Inflammatory macrophage treated with lipopolysaccharide for 4 hours (primary cell): ENCODE measurements at regions not wholly inside any gene's neighbourhood (a gene's known extent, or its start where the extent isn't known, plus 50 kb on each side); places are given as distances from the start of the nearest gene placed in this dataset.

Experiments used
- DNase-seq: peaks from one replicate; pipeline ENCODE4 v3.0.0-alpha.2; 2020

DNA sequence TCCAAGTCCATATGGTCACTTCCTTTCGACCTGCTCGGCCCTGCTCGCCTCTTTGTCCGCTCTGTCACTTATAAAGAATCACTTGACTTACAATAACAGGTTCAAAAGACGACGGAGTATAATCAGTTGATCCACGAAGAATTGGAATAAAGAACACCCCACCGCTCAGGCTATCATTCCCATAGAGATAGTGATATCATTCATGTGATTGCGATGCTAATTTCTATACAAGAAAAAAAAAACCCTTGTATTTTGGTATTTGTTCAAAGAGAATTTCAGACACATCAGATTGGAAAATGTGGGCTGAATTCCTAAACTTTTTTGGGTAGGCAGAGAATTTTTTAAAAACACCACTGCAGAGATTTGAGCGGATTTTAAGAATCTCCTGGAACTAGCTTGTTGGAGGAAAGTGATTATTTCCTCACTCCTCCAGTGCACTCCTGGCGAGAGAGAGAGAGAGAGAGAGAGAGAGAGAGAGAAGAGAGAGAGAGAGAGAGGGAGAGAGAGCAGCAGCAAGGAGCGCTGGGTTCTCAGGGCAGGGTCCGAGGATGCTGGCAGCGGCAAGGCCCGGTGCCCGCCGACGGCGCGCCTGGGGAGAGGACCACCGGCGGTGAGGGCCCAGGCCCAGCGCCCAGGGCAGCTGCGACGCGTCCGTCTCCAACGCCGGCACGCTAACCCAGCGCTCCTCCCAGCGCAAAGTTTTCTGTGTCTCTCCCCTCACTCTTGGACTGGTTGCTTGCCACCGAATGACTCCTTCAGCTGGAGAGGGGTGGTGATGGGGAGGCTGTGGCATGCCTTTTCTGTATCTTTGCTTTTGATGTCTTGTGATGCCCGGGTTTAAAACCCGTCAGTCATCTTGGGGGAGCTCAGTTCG is 149.0 kb upstream of the ZNF536 start:
- DNase-seq: no peak

DNA sequence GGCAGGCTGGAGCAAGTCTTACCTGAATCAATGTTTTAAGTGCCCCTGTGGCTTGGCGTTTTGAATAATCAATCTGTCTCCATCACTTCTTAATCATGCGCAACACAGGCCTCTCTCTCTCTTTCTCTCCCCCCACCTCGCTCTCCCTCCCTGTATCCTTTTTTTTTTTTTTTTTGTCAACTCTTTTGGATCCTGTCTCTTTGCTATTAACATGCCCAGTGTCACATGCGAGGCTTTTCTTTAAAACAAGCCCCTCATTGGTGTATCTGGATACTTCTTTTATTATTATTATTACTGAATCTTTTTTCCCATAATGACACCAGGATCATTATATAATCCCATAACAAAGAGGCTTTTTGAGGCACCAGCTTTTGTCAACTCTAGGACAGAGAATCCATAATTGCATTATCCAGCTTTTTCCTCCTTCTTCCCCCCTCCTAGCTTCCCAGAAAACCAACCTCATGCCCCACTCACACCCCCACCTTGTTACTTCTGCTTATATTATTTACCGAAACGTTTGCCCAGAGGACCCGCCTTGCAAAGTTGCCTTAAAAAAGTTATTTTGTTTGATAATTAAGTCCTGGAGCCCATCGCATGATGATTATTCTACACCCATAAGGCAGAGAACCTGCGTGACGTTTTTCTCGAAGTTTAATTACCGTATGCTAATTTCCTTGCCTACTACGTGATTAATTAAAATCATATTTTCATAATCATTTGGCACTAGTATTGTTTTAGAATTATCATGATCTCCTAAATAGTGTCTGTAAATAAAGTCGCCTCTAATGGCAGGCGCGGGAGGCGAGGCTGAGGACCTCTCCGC is 148.1 kb upstream of the ZNF536 start:
- no peak for DNase-seq

DNA sequence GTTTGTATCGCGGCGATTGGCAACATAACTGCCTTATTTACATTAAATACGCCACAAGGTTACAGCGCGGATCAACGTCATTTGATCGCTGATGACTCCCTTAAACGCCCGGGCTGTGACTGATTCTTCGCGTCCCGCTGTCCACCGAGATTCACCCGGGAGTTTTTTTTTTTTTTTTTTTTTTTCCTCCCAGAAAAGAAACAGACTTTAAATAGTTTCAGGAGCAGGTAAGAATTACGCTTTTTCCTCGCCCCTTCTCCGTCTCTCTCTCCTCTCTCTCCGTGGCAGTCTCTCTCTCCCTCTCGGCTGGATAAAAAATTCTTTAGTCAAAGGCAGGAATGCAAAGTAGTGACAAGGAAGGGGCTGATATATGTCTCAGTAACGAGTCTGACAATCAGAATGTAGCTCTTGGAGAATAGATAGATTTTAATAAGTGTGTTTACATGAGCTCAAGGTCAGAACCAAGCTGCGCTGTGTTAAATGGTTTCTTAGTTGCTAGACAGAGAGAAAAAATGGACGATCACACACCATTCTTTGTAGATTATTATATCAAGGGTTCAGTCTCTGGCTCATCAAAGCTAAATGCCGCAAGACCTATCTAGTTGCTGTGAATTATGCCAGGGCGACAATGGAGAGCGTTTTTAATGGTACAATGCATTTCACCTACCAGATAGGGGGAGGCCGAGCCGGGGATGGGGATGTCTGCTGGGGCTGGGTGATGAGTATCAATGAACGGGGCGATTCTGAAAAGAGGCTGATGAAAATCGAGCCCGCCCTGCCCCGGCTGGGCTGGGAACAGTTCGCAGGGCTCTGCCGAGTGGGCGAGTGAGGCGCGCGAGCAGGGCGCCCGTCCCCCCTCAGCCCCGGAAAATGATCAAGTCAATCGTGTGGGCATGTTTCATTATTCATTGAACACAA is 147.2 kb upstream of the ZNF536 start:
- no peak for DNase-seq

DNA sequence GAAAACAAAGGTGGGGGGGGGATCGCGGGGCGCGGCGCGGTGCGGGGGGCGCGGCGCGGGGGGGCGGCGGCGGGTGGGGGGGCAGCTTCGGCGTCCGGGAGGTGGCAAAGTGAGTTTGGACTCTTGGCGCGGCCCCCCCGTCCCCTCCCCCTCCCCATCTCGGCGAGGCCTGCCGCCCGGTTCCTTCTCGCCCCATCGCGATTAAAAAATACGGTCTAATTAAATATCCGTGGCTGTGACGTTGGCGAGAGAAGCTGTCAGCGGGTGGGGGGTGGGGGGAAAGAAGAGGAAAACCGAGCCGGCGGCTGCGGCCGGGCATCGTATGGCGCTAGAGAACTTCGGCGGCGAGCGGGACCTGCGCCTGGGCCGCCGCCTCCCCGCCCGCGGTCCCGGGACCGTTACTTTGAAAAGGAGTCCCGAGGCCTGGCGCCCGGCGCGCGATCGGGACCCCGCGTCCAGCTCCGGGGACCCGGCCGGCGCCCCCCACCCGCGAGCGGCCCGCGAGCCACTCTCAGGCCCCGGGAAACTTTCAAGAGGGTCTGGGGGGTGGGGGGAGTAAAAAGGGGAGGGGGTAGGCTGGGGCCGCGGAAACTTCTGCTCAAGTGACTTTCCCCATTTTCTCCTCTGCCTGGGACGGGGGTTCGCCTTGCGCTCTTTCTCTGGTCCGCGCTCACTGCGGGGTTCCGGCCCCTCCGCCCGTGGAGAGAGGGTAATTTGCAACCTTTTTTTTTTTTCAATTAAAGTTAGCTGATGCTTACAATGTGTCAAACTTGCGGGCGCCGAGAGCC is 146.3 kb upstream of the ZNF536 start:
- no peak for DNase-seq

DNA sequence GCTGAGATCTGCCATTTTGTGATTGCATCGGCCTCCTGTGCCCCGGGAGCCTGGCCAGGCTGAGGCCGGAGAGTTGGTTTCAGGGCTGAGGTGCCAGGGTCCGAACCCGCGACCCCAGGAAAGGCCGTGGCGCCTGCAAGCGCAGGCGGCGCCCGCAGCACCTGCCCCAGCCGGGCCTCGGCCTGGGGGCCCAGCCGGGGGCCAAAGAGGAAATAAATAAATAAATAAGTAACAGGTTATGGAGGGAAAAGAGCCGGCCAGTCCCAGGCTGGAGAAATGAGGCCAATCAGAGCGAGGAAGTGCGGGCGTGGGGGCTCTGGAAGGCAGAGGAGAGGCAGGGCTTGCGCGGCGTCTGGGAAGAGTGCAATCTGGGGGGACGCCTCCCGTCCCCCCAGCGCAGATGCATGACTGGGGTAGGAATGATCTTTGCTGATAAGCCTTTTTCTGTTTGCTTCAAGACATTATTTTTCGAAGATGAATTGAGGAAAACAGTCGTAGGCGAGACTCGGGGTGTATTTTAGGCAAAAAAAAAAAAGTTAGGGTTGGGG is 145.6 kb upstream of the ZNF536 start:
- DNase-seq: no peak

DNA sequence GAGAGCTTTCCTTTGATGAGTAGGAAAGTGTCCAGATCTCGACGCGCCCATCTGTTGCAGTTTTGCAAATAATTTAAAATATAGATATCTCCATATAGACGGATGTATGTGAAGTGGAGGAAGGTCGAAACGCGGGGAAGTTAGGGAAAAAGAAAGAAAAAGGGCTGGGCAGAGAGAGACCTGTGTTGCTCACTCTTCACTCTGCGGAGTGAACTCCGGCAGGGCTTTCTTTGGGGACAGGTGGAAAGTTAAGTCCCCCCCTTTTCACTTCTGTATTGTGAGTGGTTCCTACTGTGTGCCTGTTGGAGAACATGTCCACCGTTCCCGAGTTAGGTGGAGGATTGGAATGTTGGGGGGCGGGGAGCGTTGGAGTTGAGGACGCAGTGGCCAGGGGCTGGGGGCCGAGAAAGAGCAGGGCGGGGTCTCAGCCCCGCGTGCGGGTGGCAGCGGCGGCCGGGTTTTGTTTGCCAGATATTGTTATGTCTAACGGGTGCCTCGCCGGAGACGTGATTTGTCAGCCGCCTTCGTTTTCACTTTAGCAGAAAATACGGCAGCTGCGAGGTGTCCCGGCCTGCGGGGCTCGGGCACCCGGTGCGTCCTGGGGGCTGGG is 145.1 kb upstream of the ZNF536 start:
- no peak for DNase-seq

DNA sequence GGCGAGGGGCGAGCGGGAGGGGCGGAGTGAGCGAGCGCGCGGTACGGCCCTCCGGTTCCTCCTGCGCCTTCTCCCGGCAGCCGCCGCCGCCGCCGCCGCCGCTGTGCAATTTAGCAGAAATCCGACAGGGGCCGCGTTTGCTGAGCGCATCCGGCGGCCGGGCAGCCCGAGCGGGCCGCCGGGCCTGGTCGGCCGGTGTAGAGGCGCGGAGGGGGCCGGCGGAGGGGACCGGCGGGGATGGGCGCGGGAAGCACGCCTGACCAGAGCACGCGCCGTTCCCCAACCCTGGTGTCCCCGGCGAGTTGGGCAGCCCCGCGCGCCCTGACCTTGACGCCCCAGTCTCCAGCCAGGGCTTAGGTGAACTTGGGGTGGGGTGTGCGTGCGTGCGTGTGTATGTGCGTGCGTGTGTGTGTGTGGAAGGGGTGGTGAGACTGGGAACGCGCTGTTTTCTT is 144.5 kb upstream of the ZNF536 start:
- peak; percentile 47 for DNase-seq

DNA sequence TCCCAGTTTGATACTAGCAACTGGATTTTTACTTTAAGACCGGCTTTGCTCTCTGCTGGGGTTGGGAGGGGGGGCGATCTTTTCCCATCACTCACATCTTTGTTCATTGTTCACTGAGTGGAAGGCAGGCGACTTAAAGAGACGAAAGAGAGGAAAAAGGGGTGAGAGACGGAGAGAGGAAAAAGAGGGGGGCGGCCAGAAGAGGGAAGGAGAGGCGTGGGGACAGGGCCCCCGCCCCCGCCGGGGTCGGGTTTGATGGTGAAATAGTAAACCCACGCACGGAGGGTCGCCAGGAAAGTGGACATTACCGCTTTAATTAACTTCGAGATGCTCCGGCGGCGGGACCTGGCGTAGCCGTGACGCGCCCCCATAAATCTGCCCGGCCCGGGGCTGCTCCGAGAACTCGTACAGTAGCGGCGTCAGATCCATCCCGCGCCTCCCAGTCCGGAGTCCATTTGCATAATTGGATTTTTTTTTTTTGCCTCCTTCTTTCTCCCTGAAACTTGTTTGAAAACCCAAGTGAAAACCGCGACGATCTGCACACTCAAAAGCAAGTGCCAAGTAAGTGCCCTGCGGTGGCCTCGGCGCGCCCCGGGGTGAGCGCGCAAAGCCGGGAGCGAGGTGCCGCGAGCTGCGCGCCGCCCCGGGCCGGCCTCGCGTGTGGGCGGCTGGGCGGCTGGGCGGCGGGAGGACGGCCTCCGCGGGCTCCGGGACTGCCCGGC is 143.9 kb upstream of the ZNF536 start:
- no peak for DNase-seq

DNA sequence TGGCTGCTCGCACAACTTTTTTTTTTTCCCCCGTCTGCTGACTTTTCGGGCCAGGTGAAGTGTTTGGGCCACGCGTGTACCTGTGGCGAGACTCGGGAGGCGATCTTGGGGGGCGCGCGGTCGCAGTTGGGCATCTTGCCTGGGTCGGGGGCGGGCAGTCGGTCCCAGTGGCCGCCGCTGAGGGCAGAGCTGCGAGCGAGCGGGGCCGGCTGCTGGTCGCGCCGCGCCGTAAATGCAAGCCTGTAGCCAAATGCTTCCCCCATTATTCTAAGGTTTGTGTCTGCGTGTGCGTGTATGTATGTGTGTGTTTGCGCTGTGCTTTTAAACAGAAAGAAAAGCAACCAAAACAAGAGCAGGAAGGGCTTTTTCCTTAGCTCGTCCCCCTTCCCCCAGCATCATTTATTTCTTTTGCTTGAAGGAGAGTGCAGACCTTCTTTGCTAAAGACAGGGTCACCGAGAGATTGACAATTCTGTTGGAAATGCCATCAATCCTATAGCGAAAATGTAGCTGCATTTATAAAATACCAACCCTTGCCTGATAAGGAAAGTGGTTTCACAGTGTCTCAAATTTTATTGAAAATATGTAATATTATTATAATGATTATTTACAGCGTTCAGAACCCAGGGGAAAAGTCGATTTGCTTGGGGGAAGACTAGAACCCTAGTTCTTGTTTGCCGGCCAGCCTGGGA is 143.2 kb upstream of the ZNF536 start:
- no peak for DNase-seq

DNA sequence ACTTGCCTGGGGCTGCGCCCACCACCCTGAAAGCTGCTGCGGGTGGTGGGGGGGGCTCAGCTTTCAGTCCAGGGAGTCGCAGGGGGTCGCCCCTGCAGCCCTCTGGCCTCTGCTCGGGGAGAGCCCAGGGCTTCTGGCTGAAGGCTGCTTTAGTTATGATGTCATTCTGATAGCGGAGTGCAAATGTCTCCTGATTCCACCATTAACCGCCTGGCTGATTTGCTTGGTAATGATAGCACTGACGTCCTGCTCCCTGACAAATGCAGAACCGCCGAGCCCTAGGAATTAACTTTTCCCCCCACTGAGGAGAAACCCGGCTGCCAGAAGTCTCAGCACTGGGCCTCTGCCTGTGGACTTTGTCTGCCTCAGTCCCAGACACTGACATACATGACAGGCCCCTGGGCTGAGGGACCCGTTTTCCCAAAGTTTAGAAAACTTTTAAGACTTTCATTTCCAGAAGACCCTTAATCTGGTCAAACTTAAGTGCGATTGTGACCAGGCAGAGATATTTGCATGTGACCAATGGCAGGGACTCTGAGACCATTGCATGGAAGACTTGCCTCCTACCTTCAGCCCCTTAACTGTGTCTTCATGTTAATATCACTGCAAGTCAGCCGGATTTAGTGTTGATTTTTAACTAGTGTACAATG is 142.5 kb upstream of the ZNF536 start:
- no peak for DNase-seq

DNA sequence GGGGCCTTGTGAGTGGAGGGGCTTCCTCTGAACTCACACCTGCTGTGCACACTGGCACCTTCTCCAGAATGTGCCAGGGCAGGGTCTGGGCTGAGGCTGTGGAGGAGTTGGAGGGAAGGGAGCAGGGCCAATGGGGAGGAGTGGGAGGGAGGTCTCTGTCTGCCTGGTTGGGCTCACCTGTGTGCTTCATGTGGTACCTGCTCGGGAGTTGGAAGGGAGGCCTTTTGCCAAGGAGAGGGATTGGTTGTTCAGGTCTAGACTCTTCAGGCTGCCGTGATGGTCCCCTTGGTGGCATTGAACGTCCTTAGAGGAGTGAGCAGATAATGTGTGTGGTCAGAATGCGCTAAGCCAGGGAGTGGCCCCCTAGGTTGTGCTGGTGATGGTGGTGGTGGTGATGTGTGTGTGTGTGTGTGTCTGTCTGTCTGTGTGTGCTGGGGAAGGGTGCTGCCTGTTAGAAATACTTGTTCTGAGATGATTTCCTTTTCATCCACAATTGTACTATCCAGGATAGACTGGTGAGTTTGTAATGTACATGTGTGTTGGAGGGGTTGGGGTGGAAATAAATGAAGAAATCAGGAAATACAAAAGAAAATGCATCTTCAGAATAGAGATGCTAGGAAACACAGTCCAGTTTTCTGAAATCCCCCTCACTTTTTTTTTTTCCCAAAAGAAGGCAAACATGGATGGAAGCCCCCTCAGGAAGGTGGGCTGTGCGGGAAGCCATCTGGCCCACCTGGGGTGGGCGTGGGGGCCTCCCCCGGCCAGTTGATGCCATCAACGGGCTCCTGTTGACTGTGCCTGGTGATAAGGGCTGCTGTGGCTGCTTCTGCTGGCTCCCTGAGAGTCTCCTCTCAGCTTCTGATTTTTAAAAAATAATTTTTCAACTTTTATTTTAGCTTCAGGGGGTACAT is 140.5 kb upstream of the ZNF536 start:
- DNase-seq: no peak

DNA sequence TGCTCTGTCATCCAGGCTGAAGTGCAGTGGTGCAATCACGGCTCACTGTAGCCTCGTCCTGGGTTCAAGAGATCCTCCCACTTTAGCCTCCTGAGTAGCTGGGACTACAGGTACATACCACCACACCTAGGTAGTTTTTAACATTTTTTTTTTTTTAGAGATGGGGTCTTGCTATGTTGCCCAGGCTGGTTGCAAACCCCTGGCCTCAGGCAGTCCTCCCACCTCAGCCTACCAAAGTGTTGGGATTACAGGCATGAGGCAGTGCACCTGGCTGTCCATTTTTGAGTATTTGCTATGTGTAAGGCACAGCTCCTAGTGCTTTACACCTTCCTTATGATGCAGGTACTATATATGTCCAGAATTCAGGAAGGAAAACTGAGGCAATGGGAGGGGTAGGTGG is 138.8 kb upstream of the ZNF536 start:
- DNase-seq: no peak

DNA sequence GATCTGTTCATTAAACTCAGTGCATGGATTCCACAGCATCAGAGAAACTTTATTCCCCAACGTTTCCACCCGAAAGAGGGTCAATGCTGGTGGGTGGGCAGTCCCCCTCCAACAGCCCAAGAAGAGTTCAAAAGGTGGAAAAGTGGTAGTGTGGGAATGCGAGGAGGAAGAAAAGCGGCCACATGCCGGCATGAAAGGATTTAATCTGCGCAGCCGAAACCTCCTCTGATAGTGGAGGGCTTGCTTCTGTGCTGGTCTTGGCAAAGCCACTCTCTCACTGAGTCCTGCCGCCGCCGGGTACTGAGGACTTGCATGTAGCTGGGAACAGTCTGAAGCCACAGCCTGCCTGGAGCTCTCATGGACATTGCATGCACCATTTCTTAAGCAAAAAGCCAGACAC is 136.2 kb upstream of the ZNF536 start:
- DNase-seq: no peak

DNA sequence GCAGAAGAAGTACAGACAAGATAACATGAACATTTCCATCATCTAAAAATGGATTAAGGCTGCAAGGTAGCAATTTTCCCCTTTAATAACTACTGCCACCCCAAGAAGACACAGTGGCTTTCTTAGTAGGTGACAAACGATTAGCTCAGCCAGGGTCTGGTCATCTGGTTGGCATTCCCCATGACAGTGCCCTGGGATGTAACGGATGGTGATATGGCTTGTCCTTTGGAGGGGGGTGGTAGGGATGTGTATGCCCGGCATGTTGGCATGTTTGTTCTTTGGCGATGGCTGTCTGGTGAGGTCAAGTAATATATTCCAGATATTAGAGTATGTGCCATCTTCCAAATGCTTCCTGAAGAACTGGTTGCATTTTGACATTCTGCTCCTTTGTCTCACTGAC is 135.6 kb upstream of the ZNF536 start:
- DNase-seq: no peak

DNA sequence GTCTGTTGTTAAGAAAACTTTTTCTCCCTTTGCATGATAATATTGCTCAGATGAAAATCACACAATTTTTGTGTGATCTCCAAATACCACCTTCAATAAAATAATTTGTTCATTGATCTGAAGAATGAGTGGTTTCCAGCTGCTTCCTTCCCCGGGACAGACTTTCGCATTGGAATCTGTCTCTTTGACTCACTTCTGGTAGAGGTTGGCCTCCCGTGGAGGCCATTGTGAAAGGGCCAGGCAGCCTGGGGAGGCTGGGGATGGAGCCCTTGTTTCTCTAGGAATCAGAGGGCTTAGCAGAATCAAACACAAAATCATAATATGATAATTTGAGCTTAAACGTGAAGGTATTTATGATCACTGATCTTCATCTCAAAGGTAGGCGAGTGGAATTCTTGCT is 135.0 kb upstream of the ZNF536 start:
- no peak for DNase-seq

DNA sequence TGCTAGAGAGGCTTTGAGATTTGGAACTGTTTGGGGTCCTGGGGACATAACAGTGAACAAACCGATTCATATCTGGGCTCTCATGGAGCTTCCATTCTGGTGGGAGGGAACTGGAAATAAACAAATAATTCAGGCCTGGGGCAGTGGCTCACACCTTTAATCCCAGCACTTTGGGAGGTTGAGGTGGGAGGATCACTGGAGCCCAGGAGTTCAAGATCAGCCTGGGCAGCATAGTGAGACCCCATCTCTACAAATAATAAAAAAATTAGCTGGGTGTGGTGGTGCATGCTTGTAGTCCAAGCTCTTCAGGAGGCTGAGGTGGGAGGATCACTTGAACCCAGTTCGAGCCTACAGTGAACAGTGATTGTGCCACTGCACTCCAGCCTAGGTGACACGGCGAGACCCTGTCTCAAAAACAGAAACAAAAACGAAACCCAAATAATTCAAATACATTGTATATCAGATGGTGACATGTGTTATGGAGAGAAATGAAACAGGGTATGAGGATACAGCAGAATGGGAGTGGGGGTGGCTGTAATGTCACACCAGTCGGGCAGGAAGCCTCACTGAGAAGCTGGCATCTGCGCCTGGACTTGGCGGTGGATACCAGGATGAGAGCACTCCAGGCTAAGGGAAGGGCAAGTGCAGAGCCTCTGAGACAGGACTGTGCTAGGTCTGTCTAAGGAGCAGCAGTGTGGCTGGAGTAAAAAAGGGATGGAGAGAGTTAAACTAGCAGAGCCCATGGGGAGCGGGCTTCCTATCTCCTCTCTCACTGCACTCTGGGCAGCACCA is 131.1 kb upstream of the ZNF536 start:
- DNase-seq: no peak

DNA sequence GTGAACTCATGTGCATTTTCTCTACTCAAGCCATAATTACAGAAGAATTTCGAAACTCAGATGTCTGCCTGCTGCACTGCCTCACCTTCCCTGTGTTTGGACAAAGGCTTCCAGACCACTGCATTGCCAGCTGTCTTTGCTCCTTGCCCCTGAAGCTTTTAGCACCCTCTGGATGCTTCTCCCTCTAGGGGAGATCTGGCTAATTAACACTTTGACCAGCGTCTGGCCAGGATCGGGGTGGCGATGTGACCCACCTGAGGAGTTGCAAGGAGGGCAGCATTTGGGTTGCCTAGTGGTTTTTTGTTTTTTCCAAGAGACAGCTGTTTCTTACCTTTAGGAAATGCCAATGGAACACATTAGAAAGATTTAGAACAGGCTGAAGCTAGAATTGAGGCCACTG is 127.7 kb upstream of the ZNF536 start:
- DNase-seq: no peak
